Ascending aorta (tissue), 2 donors: ENCODE measurements at regions not wholly inside any gene's neighbourhood (a gene's known extent, or its start where the extent isn't known, plus 50 kb on each side); places are given as distances from the start of the nearest gene placed in this dataset.

Experiments
- DNase-seq, 2 donors: peaks; one replicate each; pipeline ENCODE4 v3.0.0-alpha.2; 2019; ENCODE audit warnings: low spot score in 2 of 2
- H3K27ac ChIP-seq, 2 donors: fragments of 200-600 bp; sonication (generic); one replicate each; pipeline ENCODE4 v1.5.1; 2016 to 2017; ENCODE audit warnings: mild to moderate bottlenecking in 1 of 2
- H3K27me3 ChIP-seq: fragments of 200-600 bp; sonication (generic); one replicate; pipeline ENCODE4 v1.5.1; 2017
- H3K36me3 ChIP-seq, 2 donors: fragments of 200-600 bp; sonication (generic); one replicate each; pipeline ENCODE4 v1.5.1; 2016
- H3K4me1 ChIP-seq, 2 donors: fragments of 200-600 bp; sonication (generic); one replicate each; pipeline ENCODE4 v1.5.1; 2016 to 2017; ENCODE audit warnings: mild to moderate bottlenecking in 1 of 2
- H3K4me3 ChIP-seq, 2 donors: fragments of 200-600 bp; sonication (generic); one replicate each; pipeline ENCODE4 v1.5.1; 2016 to 2017; ENCODE audit warnings: mild to moderate bottlenecking in 1 of 2
- H3K9me3 ChIP-seq, 2 donors: fragments of 200-600 bp; sonication (generic); one replicate each; pipeline ENCODE4 v1.5.1; 2016
- CTCF ChIP-seq, 3 experiments: fragments of 200-600 bp in 2 of 3; fragments of 450-650 bp in 1 of 3; sonication (generic) in 2 of 3; IDR thresholded peaks; one replicate each; pipeline ENCODE4 v1.5.1; 2016 to 2019; ENCODE audit warnings: antibody characterized with exemption in 3 of 3, mild to moderate bottlenecking in 1 of 3, moderate library complexity in 1 of 3
- intact Hi-C: fragments of 100-400 bp; cut with DNase I; formaldehyde crosslinking; loops from one replicate; pipeline ENCODE4 v1.15.1; 2023

DNA sequence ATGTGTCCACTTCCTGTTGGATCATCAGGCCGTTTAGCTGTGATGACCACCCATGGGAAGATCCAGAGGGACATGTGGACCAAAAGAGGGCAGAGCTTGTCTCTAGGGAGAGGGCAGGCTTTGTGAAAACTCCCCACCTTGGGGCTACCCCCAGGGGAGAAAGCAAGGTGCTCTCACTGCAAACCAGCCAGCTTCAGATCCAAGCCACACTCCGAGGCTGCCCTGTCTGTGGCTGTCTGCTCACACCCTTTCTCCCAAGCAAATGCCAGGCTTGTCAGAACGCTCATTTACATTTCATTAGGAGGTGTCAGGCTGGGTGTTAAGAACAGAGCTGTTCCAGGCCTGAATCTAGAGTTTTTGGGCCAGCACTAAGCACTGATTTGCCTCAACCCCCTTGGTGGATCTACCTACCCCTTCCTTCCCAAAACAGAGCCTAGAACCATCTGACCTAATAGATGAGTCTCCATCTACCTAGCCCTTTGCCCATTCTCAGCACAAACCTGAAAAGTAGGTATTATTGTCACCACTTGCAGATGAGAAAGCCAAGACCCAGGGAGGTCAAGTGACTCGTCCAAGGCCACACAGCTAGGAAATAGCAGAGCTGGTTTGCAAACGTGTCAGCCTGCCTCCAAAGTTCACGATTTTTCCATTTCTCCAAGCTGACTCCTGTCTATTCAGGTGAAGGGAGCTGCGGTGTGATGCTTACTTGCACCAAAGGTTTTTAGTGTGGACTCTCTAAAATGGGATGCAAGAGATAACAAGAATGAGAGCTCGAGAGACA is 130.9 kb downstream of the EMX2 start:
- H3K4me1 ChIP-seq, result no peaks in the 10 kb centered on the region
- no peak overlapping the region for H3K4me3 ChIP-seq
- no peaks in the 10 kb centered on the region for H3K36me3 ChIP-seq
- no peaks in the 10 kb centered on the region for H3K9me3 ChIP-seq
- H3K27me3 ChIP-seq, result no peaks in the 10 kb centered on the region
- intact Hi-C loops, result no loop called here
- no peak for TF ChIP-seq CTCF (IDR thresholded peaks at IDR 0.05)
- no peak for DNase-seq
- no peak overlapping the region for H3K27ac ChIP-seq

- H3K9me3 ChIP-seq, result no peaks in the 10 kb centered on the region
- H3K36me3 ChIP-seq, result no peaks in the 10 kb centered on the region
- DNase-seq, result no peak
- intact Hi-C loops, result no loop called here
- no peak for TF ChIP-seq CTCF (IDR thresholded peaks at IDR 0.05)
- H3K27me3 ChIP-seq, result no peaks in the 10 kb centered on the region
- H3K4me1 ChIP-seq, result no peaks in the 10 kb centered on the region
- no peak overlapping the region for H3K4me3 ChIP-seq
- no peak overlapping the region for H3K27ac ChIP-seq
Observed at GRCh38 chr10:117674201-117674600, 131.7 kb downstream of the EMX2 start.

GRCh38 chr10:117674646-117675045 is 132.1 kb downstream of the EMX2 start:
- no peaks in the 10 kb centered on the region for H3K36me3 ChIP-seq
- H3K27ac ChIP-seq, result no peak overlapping the region
- no peaks in the 10 kb centered on the region for H3K9me3 ChIP-seq
- no peaks in the 10 kb centered on the region for H3K27me3 ChIP-seq
- H3K4me3 ChIP-seq, result no peak overlapping the region
- intact Hi-C loops, result no loop called here
- DNase-seq, result no peak
- no peak for TF ChIP-seq CTCF (IDR thresholded peaks at IDR 0.05)
- H3K4me1 ChIP-seq, result no peaks in the 10 kb centered on the region

DNA sequence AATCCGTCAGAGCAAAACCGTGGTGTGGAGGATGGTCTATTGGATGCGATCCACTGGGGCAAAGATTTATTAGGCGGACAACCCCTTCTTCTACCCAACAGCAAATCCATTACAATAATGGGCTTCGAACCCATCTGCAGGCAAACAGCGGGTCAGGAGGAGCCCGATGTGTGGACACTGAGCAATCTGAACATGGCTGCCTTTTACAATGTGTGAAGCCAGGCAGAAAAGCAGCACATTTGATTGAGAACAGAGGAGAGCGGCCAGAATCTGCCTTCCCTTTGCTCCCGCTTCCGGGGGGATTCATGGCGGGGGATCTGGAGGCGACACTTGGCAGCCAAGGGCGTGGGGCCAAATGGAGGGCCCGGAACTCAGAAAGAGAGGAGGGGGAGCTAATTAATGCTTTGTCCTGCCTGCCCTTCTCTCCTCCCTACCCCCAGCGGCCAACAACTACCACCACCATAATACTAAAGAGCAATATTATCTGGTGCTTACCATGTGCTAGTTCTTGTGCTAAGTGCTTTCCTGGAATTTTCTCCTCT is 133.0 kb downstream of the EMX2 start:
- DNase-seq, result no peak

DNA sequence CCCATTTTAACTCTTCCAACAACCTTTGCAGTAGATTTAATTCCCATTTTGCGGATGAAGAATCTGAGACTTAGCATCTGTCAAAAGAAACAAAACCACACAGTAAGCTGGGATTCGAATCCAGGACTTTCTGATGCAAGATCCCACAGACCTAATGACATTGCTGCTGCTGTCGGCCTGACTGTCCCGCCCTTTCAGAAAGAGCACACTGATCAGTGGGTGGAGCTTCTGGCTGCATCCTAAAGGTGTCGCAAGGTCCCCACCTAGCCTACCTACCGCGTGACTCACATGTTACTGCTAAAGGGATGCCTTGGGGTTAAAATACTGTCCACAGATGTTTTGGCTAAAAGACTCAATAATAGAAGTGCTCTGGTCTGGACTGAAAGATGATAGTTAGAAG is 134.7 kb downstream of the EMX2 start:
- H3K4me1 ChIP-seq, result no peaks in the 10 kb centered on the region
- H3K4me3 ChIP-seq, result no peak overlapping the region
- DNase-seq, result no peak
- H3K27ac ChIP-seq, result no peak overlapping the region
- intact Hi-C loops, result no loop called here
- H3K9me3 ChIP-seq, result no peaks in the 10 kb centered on the region
- H3K36me3 ChIP-seq, result no peaks in the 10 kb centered on the region
- TF ChIP-seq CTCF (IDR thresholded peaks at IDR 0.05), result no peak
- H3K27me3 ChIP-seq, result no peaks in the 10 kb centered on the region

More for the DNA sequence above, 133.0 kb downstream of the EMX2 start:
- TF ChIP-seq CTCF (IDR thresholded peaks at IDR 0.05), result no peak
- Histone ChIP-seq H3K4me1 (no peaks in the 10 kb centered on the region), H3K4me3 (no peak overlapping the region), H3K27me3 (no peaks in the 10 kb centered on the region), H3K36me3 (no peaks in the 10 kb centered on the region), H3K9me3 (no peaks in the 10 kb centered on the region), H3K27ac (no peak overlapping the region)
- intact Hi-C loops, result no loop called here
